HS-5 (cell line): ENCODE measurements at regions not wholly inside any gene's neighbourhood (a gene's known extent, or its start where the extent isn't known, plus 50 kb on each side); places are given as distances from the start of the nearest gene placed in this dataset.
A peak's percentile ranks its signal among the peaks of the same experiment; 100 is the strongest.

ENCODE experiments used
- DNase-seq: peaks from one replicate; pipeline ENCODE4 v3.0.0-alpha.2; 2012; ENCODE audit warnings: low read depth

DNA sequence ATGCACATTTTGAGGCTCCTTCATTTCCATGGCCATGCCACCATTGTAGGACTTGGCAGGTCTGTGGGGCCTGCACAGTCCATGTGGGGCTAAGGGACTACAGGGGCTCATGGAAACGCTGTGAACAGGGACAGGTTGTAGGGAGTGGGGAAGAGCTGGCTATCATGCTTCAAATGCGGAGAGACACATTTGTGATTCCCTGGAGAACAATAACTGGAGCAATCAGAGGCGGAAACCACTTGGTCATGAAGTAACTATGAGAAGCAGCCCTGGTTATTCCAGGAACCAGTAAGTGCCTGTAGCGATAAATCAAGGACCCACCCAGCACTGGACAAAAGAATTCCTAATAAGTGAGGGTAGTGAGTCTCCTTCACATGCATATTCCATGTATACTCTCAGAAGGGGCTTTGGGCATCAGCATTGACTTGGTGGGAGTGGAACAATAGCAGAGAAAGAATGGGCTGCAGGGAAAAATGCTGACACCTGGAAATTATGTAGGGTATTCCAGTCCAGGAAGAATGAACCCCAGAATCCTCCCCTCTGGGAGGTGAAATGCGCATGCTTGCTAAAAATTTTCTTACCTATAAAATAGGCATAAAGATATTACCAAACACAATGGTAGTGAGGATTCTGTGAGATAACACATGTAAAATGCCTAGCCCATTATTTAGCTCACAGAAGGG is 251.4 kb upstream of the ROPN1 start:
- DNase-seq = no peak

DNA sequence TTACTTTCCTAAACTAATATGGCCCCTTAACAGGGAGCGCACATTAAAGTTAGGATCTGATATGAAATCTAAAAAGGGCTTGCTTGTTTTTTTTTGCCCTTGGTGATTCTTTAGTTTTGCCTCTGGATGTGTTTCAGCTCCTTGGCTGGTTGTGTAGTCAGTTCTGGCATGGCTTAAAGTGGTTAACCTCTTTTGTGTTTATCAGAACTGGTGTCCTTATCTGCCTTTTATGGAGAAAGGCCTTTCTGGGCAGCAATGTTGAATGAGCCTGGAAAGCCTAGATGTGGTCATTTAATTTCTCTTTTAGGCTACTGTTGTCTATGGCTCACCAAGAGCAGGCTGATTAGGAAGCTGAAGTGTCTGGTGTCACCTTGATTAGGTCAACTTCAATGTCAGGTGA is 254.5 kb upstream of the ROPN1 start:
- no peak for DNase-seq

DNA sequence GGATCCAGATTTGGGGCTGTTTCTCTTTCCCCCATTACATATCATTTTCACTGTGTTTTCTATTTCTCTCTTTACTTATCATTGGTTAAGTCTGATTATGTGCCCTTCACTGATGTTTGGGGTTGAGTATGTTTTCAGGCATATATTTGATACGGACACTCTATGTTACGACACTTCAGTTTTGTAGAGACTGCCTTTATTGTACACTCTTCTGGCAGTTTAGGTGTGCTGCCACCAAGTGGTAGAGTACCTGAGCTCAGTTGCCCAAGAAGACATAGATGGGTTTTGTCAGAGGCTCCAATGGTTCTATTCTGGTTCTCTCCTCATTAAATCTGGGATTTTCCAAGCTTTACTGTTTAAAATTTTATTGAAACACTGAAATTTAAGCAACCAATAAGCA is 255.0 kb upstream of the ROPN1 start:
- DNase-seq = no peak

DNA sequence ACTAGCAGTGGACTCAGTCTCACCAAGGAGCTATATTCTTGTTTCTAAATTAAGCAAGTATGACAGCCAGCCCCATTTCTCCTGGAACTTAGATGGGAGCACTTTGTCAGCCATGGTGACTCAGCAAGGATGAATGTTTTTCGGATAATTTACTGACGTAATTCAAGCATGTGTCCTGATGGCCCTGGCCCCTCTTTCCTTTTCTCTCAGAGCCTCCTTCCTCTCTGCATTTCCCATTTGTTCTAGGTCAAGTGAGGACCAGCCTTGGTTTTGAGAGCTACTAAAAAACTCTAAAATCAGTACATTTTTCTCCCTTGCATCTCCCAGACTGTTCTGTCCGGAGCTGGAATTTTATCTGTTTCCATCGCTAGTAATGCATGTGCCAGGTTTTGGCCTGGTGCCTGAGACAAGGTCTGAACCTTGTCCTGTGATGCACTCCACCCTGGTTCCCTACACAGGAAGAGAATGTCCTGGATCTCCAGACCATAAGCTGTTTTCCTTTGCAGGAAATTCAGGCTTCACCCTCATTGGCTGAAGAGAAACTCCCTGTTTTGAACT is 256.6 kb upstream of the ROPN1 start:
- peak; percentile 73 for DNase-seq

DNA sequence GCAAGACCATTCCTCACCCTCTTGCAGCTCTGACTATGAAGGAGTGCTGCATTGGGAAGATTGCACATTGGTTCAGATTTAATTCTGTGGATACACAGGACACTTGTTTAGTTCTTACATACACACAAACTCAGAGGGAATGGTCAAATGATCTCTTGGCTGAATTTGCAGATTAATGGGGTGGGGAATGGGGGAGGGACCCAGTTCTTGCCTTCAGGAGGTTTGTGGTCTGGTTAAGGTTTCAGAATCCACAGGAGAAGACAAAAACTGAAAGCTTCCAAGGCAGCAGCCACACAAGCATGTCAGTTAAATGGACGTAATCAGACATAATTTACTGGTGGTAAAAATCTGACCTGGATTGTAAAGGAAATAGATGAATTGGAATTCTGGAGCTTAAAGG is 257.1 kb upstream of the ROPN1 start:
- DNase-seq = no peak

DNA sequence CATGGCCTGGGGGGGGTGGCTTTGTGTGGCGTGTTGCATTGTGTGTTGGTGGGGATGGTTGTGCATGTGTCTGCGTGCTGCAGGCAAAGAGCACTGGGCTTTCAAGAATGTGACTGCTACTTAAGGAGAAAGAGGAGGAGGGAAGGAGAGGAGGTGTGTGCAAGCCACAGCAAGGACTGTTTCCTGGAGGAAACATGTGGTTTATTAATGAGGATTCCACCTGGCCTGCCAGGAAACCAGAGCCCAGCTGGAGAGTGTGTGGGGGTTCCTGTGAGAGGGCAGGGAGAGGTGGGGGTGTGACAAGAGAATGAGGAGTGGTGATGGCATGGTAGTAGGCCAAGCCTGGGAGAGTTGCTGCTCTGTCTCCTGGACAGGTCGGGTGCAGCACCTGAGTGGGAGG is 258.1 kb upstream of the ROPN1 start:
- DNase-seq = no peak

DNA sequence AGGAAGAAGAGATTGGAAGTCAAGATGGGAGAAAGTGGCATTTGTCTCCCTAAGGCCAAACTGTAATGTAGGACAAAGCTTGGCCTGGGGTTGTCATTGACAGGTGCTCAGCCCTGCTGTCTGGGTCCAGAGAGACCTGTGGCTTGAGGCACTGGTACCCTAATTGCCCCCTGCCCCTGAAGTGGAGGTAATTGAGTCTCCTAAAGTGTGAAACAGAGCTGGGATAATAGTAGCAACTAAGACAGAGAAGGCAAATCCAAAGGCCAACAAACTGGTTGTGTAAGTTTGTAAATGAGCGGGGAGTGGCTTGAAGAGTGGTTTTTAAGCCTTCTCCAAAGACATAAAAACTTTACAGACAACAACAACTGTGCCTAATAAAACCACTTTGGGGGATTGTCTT is 264.2 kb upstream of the ROPN1 start:
- no peak for DNase-seq

DNA sequence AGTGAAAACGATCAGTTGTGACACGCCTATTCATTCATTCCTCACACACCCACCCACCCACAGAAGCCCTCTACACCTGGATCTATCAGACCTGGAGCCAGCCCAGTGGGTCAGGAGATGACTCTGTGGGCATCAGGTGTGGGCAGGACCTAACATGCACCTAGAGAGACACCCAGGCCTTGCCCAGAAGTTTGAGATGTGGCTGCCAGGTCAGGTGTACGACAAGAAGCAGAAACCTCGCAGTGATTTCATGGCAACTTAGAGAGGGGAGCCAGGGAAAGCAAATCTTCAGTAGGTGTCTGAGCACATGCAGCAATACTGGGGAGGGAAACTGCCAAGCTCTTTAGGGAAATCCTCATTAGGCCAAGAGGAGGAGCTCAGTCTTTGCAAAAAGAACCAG is 264.7 kb upstream of the ROPN1 start:
- no peak for DNase-seq

DNA sequence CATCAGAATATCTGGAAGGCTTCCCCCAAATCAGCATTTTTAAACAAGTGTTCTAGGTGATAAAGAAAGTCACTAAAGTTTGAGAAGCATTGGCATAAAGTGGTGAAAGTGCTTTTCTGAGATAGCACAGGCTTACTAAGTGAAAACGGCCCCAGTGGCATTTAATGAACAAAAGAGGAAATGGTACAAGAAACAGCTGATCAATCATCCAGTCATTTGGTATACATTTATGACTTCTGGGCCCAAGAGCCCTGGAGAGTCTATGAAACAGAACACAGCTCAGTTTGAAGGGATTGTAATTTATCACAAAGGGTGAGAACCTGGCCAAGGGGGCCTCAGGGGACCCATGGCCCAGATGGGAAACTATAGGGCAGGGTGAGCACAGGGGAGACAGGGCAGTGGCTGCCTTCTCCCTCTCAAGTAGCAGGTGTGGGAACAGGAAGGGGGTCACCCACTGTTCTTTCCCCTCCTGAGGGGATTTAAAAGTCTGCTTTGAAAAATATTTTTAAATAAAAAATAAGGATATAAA is 265.5 kb upstream of the ROPN1 start:
- DNase-seq = no peak

DNA sequence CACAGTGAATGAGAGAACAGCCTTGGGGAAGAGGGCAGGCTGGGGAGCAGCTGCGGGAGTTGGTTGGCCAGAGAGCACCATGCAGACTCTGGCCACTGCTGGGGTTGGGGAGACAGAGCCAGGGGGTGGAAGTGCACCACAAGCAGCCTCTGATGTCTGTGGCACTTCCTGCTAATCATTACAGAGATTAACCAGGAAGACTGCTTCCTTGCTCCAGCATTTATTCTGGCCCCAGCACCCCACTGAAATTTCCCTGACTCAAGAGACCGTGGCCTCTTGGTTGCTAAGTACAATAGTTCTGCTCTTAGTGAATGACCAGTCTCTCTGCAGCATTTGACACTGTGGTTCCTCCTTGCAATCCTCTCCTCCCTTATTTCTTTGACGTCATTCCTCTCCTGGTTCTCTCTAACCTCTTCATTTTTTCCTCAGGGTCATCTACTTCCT is 266.2 kb upstream of the ROPN1 start:
- DNase-seq = no peak

DNA sequence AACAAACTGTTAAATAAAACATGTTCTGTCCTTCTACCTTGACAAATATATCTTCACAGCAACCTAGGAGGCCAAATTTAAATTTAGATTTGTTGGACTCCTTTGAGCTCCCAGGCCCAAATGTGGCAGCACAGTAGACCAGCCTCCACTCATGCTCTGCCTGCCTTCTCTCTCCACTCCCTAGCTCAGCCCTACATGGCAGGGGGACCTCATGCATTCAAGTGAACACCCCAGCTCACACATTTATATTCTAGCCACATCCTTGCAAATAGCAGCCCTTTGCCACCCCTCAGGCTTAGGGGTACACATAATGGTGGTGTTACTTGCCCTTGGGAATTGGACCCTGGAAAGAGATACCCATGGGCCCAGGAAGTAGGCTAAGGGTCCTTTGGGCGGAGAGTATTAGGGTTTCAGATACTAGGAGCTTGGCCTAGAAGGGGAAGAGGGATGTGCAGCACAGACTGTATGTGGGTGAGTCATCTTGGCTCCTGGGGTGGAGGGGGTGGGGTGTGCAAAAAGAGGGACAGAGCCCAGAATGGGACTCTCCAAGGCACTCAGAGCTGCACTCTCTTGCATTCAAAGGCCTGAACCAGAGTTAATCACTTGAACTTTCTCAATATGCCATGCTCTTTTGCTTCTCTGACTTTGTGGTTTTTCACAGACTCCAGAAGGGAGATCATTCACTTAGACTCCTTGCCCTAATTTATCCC is 268.4 kb upstream of the ROPN1 start:
- DNase-seq = no peak

DNA sequence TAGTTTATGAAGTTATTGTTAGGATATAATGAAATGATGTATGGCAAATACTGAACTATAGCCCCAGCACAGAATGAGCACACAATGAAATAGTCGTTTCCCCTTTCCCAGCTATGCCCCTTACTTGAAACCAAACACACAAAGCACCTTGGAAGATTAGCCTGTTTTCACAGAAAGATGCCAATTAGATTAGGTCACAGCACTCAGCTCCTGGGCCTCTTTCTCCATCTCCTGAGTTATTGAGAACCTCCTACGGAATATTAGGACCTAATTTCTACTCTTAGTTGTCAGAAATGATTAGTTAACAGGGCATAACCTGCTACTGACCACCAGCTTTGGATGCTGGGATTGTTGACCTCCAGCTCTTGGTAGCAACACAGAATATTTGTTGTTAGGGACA is 269.4 kb upstream of the ROPN1 start:
- no peak for DNase-seq

DNA sequence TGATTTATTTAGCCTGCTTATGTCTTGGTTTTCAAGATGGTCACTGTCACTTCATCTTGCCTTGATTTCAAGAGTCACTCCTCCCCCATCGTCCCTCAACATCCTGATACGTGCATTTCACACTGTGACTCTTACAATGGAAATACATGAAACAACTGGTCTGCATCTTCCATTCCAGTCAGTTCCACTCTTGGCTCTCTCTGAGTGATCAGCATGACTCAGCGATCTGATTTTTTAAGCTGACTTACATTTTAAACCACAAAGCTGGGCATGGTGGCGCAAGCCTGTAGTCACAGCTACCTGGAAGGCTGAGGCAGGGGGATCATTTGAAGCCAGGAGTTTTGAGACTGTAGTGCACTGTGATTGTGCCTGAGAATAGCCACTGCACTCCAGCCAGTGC is 271.2 kb upstream of the ROPN1 start:
- DNase-seq = peak; percentile 89

DNA sequence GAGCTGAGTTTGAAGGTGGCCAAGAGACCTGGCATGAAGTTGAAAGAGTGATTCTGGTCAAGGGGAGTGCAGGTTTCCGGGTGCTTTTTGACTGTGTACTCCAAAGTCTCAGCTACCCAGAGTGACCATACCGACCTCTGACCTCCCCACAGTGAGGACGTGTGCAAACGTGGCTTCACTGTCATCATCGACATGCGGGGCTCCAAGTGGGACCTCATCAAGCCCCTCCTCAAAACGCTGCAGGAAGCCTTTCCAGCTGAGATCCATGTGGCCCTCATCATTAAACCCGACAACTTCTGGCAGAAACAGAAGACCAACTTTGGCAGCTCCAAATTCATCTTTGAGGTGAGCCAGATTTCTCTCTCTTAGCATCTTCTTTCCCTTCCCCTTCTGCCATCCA is 272.4 kb upstream of the ROPN1 start:
- no peak for DNase-seq

DNA sequence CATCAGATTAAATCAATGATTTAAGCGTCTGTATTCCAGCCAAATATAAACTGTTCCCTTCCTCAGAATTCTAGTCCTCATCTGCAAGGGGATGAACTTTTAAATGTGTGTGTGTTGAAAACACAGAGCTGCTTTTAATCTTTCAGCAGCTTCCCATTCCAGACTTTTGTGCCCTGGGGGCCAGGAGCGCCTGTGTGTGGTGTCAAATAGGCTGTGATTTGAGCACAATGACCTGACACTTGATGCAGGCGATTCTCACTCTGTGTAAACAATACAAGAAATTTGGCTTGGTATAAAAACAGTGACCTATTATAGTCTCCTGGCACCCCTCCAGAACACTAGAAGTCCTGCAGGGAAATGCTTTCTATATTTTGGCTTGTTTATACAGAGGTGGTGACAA is 274.6 kb upstream of the ROPN1 start:
- no peak for DNase-seq

DNA sequence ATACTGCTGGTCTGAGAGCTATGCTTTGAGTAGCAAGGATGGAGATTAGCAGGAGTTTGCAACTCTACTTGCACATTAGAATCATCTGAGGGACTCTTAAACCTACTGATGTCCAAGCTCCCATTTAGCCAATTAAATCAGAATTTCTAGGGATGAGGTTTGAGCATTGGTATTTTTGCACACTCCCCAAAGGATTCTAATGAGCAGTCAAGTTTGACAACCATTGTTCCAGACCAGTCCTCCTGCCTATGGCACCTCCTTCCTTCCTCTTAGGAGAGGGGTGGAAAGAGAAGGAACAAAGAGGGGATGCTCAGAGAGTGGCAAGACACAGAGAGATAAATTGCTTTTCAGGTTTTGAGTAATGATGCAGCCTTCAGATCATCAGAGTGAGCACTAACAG is 275.5 kb upstream of the ROPN1 start:
- DNase-seq = no peak

DNA sequence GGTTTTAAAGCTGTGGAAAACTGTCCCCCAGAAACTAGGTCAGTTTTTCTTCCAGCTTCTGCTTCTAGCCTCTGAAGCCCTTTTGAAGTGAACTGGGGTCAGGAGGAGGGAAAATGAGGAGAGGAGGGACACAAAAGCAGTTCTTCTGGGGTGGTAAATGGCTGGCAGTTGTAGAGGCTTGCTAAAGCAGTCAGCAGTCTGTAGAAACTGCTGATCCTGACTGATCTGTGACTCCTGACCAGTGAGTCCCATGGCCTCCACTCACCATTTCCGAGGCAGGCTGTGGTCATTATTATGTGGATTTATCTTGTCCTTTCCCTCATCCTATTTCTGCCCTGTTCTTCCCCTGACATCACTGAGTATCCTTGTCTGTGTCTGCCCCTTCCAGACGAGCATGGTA is 276.4 kb upstream of the ROPN1 start:
- no peak for DNase-seq

DNA sequence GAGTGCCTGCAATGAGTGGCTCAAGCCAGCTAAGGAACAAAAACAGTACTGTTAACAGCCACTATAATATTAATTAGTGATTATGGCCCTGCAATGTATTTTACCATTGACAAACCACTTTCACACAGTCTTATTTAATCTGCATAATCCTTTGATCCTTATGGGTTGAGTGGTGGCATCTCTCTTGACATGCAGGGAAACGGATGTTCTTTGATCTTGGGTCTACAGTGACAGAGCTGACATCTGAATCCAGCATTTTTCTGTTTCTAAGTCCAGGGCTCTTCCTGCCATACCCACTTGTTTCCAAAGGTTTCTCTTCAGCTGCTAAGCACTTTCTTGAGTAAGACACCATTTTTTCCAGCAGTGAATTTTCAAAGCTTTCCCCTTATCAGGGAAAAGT is 277.7 kb upstream of the ROPN1 start:
- no peak for DNase-seq

DNA sequence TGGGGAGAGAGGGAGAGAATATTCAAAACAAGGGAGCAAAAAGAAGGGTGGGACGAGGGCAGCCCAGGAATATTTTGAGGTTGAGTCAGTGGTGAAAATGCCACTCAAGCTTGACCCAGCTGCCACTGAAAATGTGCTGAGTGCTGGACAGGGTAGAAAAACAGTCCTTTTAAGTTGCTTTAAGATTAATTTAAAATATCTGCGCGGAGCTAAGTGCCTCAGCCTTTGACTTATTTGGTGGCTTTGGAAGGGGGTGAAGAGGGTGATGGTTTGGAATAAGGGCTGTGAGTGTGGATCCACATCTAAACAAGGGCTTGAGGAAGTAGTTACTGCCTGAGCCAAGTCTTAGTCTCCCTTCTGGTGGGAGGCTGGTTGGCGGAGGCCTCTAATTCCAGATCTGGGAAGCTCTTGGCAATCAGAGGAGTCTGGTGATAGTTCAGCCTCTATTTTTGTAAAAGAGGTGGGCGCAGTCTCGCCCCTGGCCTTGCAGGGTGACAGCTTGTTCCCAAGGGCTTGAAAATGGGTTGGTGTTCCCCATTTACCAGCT is 280.8 kb upstream of the ROPN1 start:
- no peak for DNase-seq

DNA sequence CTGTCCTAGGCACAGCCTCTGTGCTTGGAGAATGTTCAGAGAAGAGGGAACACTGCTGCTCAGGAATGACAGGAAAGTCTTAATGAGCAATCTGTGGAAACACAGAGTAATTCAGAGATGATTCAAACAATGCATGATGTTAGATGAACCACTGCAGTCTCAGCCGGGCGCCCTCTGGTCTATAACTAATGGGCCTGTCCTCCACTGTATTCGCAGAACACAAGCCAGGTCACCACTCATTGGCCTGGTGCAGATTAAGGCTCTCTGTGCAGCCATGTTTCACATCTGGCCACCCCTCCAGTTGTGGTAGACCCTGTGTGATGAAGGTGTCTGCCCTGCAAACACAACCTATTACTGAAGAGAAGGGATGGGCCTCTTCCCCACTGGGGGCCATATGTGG is 281.7 kb upstream of the ROPN1 start:
- no peak for DNase-seq

DNA sequence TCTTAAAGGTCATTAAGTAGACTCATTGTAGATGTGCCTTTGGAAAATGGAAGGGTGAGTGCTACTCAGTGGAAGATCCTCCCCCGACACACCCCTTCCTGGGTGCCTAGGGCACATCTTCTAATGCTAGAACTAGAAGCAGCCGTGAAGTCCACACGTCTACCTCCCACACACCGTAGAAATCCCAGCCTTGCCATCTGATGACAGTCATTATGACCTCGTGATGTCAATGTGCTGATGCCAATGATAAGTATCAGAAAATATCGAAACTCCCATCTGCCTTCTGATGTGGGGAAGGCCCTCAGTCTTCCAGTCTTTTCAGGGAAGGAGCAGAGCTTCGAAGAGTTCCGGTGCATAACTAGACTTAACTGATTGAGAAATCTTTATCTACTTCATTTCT is 282.1 kb upstream of the ROPN1 start:
- DNase-seq = no peak

DNA sequence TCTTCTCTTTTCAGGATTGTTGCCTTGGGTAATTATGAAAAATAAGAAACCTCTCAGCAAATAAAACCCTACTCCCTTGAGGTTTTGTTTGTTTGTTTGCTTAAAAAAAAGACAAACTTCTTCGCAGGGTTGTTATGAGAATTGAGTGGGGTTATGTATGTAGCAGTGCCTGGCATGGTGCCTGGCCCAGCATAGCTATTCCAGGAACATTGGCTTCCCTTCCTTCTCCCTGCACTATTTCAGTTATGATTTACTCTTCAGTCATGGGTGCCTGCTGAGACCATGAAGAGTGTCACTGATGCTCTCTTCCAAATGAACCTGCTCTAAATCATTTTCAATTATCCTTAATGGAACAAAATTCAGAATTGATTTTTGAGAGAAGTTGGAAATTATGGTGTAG is 283.5 kb upstream of the ROPN1 start:
- no peak for DNase-seq

DNA sequence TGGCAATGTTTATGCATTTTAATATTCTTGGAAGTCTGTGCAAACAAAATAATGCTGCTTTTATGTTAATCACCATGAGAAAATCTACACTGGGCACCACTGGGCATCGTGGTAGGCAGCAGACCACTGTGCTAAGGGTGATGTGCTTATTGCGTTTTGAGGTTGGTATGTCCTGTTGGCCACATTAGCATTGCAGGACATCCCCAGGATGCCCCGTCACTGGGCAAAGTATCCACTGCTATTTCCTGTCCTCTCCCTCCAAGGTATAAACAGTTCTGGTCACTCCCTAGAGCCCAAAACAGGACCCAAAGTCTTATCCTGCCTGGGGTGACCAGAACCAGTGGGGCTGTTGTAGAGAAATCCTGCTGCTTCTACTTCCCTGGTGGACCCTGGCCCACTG is 284.2 kb upstream of the ROPN1 start:
- DNase-seq = no peak
